HG03460 (cell line): ENCODE measurements at regions not wholly inside any gene's neighbourhood (a gene's known extent, or its start where the extent isn't known, plus 50 kb on each side); places are given as distances from the start of the nearest gene placed in this dataset.
"Not testable (repeated sequence)": the region's sequence is repeated elsewhere in the genome, so short reads cannot be mapped to it uniquely, and the experiment has no call there.

Source experiments
- ATAC-seq: cut with Tn5 transposase; IDR thresholded peaks from one replicate; pipeline ENCODE4 v1.9.1; 2021; ENCODE audit not compliant: unreplicated experiment

GRCh38 chr4:54403700-54404453 is 174.8 kb downstream of the PDGFRA start:
- no peak for ATAC-seq

- ATAC-seq, result not testable (repeated sequence)
Measured at GRCh38 chr4:54409270-54409817, 180.3 kb downstream of the PDGFRA start.

GRCh38 chr4:54414545-54414944 is 185.5 kb downstream of the PDGFRA start:
- no peak for ATAC-seq

- no peak for ATAC-seq
Measured at GRCh38 chr4:54417476-54417875, 188.4 kb downstream of the PDGFRA start.

GRCh38 chr4:54418468-54418867 is 189.4 kb downstream of the PDGFRA start:
- ATAC-seq, result no peak

- no peak for ATAC-seq
Measured at GRCh38 chr4:54423066-54423465, 194.0 kb downstream of the PDGFRA start.

- ATAC-seq, result no peak
Measured at GRCh38 chr4:54427826-54428225, 198.7 kb downstream of the PDGFRA start.

GRCh38 chr4:54428940-54429339 is 199.8 kb downstream of the PDGFRA start:
- ATAC-seq, result no peak

GRCh38 chr4:54433686-54434085 is 204.6 kb downstream of the PDGFRA start:
- ATAC-seq, result no peak

GRCh38 chr4:54439831-54440243 is 210.7 kb downstream of the PDGFRA start:
- no peak for ATAC-seq

GRCh38 chr4:54440394-54441136 is 211.5 kb downstream of the PDGFRA start:
- no peak for ATAC-seq

GRCh38 chr4:54445866-54446265 is 211.9 kb upstream of the KIT start:
- ATAC-seq, result no peak

- ATAC-seq, result no peak
Measured at GRCh38 chr4:54446581-54446980, 211.2 kb upstream of the KIT start.

- ATAC-seq, result no peak
Measured at GRCh38 chr4:54447304-54447703, 210.5 kb upstream of the KIT start.

GRCh38 chr4:54449999-54450398 is 207.8 kb upstream of the KIT start:
- no peak for ATAC-seq

- not testable (repeated sequence) for ATAC-seq
Measured at GRCh38 chr4:54466960-54467359, 190.8 kb upstream of the KIT start.

- ATAC-seq, result no peak
Measured at GRCh38 chr4:54473077-54473545, 184.6 kb upstream of the KIT start.

GRCh38 chr4:54473798-54474197 is 184.0 kb upstream of the KIT start:
- ATAC-seq, result no peak

GRCh38 chr4:54475546-54475945 is 182.2 kb upstream of the KIT start:
- no peak for ATAC-seq

GRCh38 chr4:54482529-54483200 is 175.1 kb upstream of the KIT start:
- ATAC-seq, result no peak

GRCh38 chr4:54484383-54484782 is 173.4 kb upstream of the KIT start:
- ATAC-seq, result no peak
